ENCODE measurements at regions not wholly inside any gene's neighbourhood (a gene's known extent, or its start where the extent isn't known, plus 50 kb on each side); places are given as distances from the start of the nearest gene placed in this dataset.

DNA sequence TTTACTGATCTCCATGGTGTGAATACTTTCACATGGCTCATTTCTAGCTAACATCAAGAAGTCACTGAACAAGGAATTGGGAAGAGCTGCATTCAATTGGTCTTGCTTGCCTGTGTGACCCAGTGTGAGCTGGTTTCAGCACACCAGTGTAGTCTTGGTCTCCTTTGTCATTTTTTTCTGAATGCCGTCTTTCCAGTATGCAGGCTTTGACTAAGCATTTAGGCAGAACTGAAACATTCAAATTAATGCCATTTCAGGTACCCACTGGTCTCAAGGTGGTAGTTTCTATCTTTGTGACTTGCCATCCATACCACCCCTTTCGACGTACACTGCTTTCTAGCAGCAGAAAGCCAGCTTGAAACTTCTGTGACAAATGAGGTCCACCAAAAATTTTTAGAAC, 550.5 kb upstream of the BOD1L1 start:
- no peak for DNase-seq (ENCODE audit: low spot score)

DNA sequence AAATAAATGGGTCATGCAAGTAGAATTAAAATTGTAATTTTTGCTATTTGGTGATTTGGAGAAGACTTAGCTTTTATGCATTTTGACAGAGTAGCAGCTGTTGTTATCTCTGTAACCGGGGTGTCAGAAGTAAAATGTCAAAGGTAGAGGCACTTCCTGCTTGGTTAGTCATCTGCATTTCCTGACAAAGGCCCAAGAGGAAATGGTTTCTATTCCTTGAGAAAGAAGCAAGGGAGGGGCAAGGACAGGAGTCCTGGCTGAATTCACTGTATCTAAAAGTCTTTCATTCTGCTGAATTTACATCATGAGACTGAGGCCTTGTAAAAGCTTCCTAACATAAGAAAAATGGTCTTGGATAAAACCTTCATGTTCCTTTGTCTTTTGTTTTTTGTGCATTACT, 550.9 kb upstream of the BOD1L1 start:
- DNase-seq (ENCODE audit: low spot score): no peak

GRCh38 chr4:14180166-14180565, 552.6 kb upstream of the BOD1L1 start:
- no peak for DNase-seq (ENCODE audit: low spot score)

DNA sequence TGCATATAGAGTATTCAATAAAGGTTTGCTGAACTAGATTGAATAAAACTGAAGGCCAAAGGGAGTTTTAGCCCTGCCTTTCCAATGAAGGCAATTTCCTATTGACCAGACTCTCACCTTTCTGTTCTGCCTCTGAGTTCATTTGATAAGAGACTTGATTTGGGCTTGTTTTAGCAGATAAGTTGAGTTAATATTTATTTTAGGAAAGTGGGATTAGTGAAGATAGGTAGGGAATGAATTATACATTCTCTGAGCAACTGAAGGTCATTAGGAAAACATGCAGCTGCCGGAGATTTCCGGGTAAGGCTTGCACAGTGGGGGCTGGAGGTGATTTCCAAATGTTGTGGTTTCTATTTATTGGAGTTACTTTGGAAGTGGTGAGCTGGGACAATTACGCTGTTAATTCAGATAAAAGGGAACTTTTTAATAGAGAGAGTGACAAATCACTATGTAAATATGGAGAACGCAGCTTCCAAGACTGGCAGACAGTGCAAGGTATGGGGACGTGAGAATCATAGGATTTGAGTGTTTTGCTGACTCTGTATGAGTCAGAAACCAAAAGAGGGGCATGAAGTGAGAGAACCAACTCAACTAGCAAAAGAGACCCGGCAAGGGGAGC, 553.6 kb upstream of the BOD1L1 start:
- DNase-seq (ENCODE audit: low spot score): no peak

DNA sequence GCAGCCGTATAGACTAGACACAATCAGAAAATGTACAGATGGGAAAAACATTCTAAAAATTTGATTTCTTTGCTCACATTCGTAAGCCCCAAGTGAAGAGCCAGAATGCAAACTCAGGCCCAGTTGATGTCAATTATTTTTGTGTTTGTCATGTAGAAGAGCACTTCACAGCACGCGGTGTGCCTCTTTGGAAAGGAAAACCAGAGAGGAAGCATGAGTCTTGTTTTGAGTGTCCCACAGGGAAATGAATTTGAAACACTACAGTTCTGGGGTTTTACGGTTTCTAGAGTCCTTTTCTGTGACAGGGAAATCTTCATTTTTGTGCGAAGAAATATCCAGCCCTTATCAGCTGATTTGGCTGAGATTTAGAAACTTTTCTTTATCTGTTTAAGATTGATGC, 554.6 kb upstream of the BOD1L1 start:
- DNase-seq (ENCODE audit: low spot score): no peak

DNA sequence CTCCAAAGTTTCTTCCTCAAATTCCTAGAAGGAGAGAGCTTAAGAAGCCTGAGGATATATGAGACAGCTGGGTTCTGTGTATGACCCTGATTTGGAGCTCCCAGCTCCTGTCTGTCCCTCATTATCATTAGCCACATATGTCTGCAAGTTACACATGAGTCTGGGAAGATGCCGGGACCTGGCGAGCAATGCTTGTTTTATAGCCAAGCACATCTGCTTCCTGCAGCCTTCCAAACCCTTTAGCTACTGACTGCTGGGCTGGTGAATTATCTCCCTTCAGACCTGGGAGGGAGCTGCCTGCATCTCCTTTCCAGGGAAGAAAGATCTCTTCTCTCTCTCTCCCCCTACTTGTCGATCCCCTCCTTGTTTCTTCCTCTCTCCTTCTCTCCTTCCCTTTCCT, 556.7 kb upstream of the BOD1L1 start:
- DNase-seq (ENCODE audit: low spot score): peak; percentile 10

DNA sequence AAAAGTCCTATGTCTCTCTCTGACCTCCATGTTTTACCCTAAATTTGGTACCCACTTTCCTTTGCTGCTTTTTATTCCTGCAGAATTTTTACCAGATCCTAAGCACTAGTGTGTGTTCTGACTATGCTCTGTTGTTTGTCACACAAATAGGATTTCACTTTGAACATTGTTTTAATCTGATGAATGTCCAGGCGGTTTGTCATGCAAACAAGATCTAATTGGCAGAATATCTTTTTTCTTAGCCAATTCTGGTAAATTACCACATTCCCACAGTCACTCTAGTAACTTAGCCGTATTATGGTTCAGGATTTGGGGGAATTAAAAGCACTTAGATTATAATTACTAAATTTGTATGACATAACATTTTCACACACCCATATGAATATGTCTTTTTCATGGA, 557.2 kb upstream of the BOD1L1 start:
- DNase-seq (ENCODE audit: low spot score): no peak

DNA sequence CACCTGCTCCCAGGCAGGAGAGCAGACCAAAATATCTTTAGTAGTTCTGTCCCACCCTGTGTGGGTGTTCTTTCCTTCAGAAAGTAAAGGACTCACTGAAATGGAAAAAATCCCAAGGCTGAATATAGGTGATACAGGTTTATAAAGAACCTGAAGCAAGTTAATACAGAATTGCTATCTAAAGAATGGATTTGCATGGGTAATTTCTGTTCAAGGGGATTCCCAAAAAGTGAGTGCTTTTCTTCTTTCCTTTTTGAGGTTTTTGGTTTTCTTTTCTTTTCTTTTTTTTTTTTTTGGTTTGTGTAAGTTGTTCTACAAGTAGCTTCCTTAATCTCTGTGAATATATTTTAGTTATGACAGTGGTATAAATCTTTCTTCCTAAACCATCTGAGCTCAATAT, 560.7 kb upstream of the BOD1L1 start:
- no peak for DNase-seq (ENCODE audit: low spot score)

GRCh38 chr4:14193601-14194000, 566.1 kb upstream of the BOD1L1 start:
- no peak for DNase-seq (ENCODE audit: low spot score)

GRCh38 chr4:14196131-14196530, 568.6 kb upstream of the BOD1L1 start:
- DNase-seq (ENCODE audit: low spot score): no peak

DNA sequence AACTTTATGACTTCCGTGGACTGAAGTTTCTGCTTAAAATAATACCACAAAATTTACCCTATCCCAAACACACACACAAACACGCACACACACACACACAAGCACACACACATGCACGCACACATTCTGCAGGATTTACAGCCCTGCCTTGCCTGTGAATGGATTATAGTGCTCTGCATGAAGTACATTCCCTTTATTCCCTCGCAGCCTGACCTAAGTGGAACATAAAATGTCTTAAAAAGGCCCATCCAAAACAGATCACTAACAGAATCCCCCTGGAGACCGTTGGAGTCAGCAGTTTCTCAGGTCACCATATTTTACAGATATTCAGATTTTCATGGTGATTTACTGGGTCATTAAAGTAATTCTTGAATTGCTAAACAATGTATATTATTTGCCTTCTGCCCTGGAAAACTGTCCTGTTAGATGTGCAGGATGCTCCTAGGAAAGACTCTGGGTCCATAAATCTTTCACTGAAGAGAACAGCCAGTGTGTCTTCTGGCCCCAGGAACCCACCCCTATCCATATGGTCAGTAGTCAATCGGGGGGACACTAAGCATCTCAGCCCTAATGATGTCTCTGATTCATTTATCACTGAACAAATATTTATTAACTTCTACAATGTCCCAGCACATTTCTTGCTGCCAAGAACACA, 587.7 kb upstream of the BOD1L1 start:
- DNase-seq (ENCODE audit: low spot score): no peak

- DNase-seq (ENCODE audit: low spot score): no peak
Observed at GRCh38 chr4:14217401-14217800, 589.9 kb upstream of the BOD1L1 start.

- peak; percentile 88 for DNase-seq (ENCODE audit: low spot score)
Observed at GRCh38 chr4:14218641-14219040, 591.1 kb upstream of the BOD1L1 start.

DNA sequence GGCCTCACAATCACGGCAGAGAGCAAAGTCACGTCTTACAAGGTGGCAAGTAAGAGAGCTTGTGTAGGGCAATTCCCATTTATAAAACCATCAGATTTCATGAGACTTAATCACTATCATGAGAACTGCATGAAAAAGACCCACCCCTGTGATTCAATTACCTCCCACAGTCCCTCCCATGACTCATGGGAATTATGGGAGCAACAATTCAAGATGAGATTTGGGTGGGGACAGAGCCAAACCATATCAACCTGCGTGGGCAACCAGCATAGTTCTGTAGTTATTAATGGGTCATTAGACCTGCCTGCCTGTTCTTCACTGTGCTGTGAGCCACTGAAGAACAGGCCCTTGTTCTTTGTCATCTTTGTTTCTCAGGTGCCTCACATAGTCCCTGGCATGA, 593.7 kb upstream of the BOD1L1 start:
- no peak for DNase-seq (ENCODE audit: low spot score)

GRCh38 chr4:14222377-14223029, 595.0 kb upstream of the BOD1L1 start:
- no peak for DNase-seq (ENCODE audit: low spot score)

- no peak for DNase-seq (ENCODE audit: low spot score)
Observed at GRCh38 chr4:14223461-14223860, 595.9 kb upstream of the BOD1L1 start.

- no peak for DNase-seq (ENCODE audit: low spot score)
Observed at GRCh38 chr4:14225688-14226207, 598.2 kb upstream of the BOD1L1 start.

DNA sequence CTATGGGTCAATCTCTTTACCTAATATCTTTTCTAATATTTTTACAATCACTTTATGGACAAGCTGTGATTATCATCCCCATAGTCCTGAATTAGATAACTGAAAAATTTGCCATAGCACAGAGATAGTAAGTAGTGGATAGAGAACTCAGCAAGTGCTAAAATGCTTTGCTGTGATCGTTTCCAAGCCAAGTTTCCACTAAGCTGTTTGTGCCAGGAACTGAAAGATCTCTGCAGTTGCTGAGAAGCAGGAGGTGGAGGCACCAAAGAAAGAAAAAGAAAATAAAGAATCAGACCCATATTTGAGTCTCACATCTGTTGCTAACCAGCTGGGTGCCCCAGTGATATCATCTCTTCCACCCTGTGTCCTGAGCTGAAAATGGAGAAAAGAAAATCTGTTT, 605.6 kb upstream of the BOD1L1 start:
- DNase-seq (ENCODE audit: low spot score): no peak

GRCh38 chr4:14234307-14234706, 606.8 kb upstream of the BOD1L1 start:
- no peak for DNase-seq (ENCODE audit: low spot score)

GRCh38 chr4:14236359-14236758, 608.8 kb upstream of the BOD1L1 start:
- DNase-seq (ENCODE audit: low spot score): no peak

- DNase-seq (ENCODE audit: low spot score): no peak
Observed at GRCh38 chr4:14237911-14238310, 610.4 kb upstream of the BOD1L1 start.

GRCh38 chr4:14241574-14241973, 614.0 kb upstream of the BOD1L1 start:
- DNase-seq (ENCODE audit: low spot score): no peak

DNA sequence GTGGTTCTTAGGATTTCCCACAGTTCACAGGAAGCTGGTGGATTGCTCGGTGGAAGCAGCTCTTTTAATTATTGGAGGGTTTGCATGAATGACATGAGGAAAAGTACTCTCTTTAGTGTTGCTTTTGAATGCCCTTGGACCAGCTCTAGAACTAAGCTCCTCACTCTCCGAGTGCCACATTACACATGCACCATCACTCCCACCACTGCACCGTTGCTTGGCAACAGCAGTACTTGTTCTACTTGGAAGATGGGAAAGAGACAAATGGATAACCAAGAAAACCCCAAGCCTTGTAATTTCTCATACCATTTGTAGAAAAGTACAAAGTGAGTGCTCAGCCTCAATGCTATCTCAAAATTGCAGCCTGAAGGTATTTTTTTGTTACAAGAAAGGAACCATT, 620.2 kb upstream of the BOD1L1 start:
- DNase-seq (ENCODE audit: low spot score): peak; percentile 22

All from globus pallidus (tissue), 1 donor.